T47D (cell line): ENCODE measurements at regions not wholly inside any gene's neighbourhood (a gene's known extent, or its start where the extent isn't known, plus 50 kb on each side); places are given as distances from the start of the nearest gene placed in this dataset.
"Not testable (repeated sequence)": the region's sequence is repeated elsewhere in the genome, so short reads cannot be mapped to it uniquely, and the experiment has no call there.

Experiments
- DNase-seq, 2 experiments: peaks; one replicate each; pipeline versions ENCODE4 v3.0.0 to v3.0.0-alpha.2; 2011 to 2012; ENCODE audit warnings: low read depth in 1 of 2, low spot score in 1 of 2
- JUND ChIP-seq: IDR thresholded peaks from 2 replicates; pipeline ENCODE4 v1.6.1; 2012; ENCODE audit warnings: low read depth
- in situ Hi-C: cut with HindIII; loops from 2 replicates; pipeline ENCODE4 v1.10.0; 2016; ENCODE audit warnings: low sequenced_read_pairs, low pct_unique_long_range_greater_than_20kb

DNA sequence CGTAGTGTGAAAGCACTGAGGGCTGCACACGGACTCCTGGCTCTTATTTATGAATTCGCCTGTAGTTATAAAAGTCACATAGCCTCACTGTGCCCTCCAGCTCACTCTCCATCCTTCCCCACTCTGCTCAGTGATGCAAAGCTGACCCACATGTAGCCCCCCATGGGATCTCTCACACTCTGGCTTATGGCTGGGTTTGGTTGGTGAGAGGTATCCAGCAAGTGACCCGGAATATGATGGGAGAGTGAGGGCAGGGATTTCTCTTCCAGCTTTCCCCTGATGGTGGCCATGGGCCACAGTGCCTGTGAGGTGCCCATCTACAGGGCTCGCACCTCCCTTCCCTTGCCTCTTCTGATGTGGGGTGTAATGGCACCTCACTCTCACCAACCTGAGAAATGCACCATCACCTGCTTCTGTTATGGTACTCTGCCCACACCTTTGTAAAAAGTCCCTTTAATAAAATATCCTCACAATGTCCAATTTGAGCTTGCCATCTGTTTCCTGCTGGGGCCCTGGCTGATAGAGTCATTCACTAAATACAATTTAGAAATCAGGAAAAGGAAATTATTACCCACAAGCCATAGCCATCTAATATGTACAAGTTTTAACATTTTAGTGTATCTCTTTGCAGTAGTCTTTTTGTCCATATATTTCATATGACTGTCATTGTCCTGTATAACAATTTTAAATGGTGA lies 93.6 kb downstream of the SCN11A start:
- DNase-seq = no peak
- TF ChIP-seq JUND = no peak
- in situ Hi-C loops = no loop called here

DNA sequence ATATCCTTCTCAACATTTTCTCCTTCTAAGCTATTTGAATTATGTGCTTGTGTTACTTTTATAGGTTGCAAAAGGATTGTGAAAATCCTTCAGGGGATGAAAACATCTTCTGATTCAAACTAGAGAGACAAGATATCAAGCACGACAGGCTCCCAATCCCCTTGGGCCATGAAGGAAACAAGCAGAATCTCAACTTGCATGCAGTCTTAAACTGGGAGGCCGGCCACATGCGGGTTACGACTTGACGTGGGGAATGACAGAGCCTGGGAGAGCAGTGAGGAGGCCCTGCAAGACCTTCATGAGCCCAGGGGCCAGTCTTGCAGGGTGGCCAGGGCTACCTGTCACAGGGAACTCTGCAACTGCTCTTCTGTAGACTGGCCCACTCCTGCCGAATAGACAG lies 94.4 kb downstream of the SCN11A start:
- DNase-seq = no peak
- TF ChIP-seq JUND = no peak
- in situ Hi-C loops = no loop called here

- in situ Hi-C loops = no loop called here
Measured at GRCh38 chr3:38952721-38953120, 99.0 kb downstream of the SCN11A start.

GRCh38 chr3:38951167-38951566 lies 100.6 kb downstream of the SCN11A start:
- in situ Hi-C loops, DNase-seq: not testable (repeated sequence)

More at GRCh38 chr3:38952721-38953120, 99.0 kb downstream of the SCN11A start:
- TF ChIP-seq JUND = no peak
- DNase-seq = no peak

- no peak for TF ChIP-seq JUND
- in situ Hi-C loops = no loop called here
- DNase-seq = no peak
Measured at GRCh38 chr3:38950581-38950980, 101.2 kb downstream of the SCN11A start.

- in situ Hi-C loops = no loop called here
- TF ChIP-seq JUND = no peak
- DNase-seq = no peak
Measured at GRCh38 chr3:38949994-38950393, 101.8 kb downstream of the SCN11A start.

- no peak for DNase-seq
- no peak for TF ChIP-seq JUND
- in situ Hi-C loops = no loop called here
Measured at GRCh38 chr3:38940394-38940793, 111.3 kb downstream of the SCN11A start.

- no peak for TF ChIP-seq JUND
- peak in 1 of 2 experiments; percentile 10 for DNase-seq
- in situ Hi-C loops = no loop called here
Measured at GRCh38 chr3:38925351-38925750, 109.3 kb upstream of the SCN10A start.

DNA sequence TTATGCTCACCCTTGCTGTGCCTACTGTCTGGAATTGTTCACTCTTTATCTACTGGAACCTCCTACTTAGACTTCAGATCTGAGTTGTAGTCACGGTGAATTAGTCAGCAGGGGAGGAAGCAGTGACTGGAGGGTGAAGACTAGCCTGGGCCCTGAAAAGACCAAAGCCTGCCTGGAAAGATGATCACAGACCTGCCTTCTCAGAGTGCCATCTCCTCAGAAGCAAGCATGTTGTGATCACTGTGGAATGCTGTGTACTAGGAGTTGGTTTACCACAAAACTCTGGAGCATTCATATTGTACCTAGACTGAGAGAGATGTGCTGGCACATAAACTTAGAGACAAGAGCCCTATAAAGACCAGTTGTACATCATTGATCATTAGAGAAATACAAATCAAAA lies 100.7 kb upstream of the SCN10A start:
- in situ Hi-C loops = no loop called here
- DNase-seq = no peak

DNA sequence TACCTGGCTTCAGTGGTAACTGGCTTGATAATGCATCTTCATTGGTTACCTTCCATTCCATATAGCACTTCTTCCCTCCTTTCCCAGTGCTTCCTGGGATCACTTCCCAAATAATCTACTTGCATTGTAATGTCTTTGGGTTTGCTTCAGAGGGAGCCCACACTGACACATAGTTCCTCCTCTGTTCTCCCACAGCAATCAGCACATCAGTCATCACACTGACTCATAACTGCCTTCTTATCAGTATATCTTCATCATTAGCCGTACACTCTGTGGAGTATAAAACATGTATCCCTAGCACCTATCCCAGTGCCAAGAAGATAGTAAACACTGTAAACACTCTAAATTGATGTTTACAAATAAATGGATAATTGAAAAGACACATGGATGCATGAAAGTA lies 91.4 kb upstream of the SCN10A start:
- DNase-seq = no peak
- no peak for TF ChIP-seq JUND
- in situ Hi-C loops = no loop called here

More for the DNA sequence above, 100.7 kb upstream of the SCN10A start:
- TF ChIP-seq JUND = no peak

- in situ Hi-C loops = no loop called here
- DNase-seq = no peak
- TF ChIP-seq JUND = no peak
Measured at GRCh38 chr3:38890426-38890825, 74.4 kb upstream of the SCN10A start.

DNA sequence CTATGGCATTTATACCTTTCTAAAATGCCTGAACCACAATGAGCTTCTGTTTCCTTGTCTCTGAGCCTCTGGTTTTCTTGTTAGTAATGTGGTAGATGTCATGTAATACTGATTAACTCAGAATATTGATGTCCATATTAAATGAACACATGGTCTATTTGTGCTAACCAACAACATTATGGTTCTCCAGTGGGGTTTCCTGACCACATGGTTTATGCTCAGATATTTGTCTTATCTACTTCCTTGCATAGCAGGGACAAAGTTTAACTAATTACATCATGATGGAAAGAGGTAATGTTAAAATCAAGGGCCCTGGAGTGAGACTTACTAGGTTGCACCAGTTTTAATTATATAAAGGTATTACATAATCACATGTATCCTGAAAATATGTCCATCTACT lies 62.6 kb upstream of the SCN10A start:
- in situ Hi-C loops = no loop called here
- DNase-seq = no peak
- TF ChIP-seq JUND = no peak
